ENCODE measurements at regions not wholly inside any gene's neighbourhood (a gene's known extent, or its start where the extent isn't known, plus 50 kb on each side); places are given as distances from the start of the nearest gene placed in this dataset.
"Not testable (repeated sequence)": the region's sequence is repeated elsewhere in the genome, so short reads cannot be mapped to it uniquely, and the experiment has no call there.

GRCh38 chrX:131405497-131405896 is 116.4 kb upstream of the IGSF1 start:
- Histone ChIP-seq H3K79me2 (replicated peaks; ENCODE audit: insufficient read depth, low read length) (no peaks in the 10 kb centered on the region), H3K27ac (ENCODE audit: low read length) (no peak overlapping the region), H2AFZ (ENCODE audit: low read depth, low read length) (no peak overlapping the region), H3K4me3 (ENCODE audit: low read length) (no peak overlapping the region), H3K36me3 (ENCODE audit: insufficient read depth, low read length) (no peaks in the 10 kb centered on the region), H3K9me2 (ENCODE audit: insufficient read depth, low read length) (no peaks in the 10 kb centered on the region), H3K9me3 (ENCODE audit: low read length) (no peaks in the 10 kb centered on the region), H3F3A (ENCODE audit: insufficient read depth, low read length, poor library complexity, severe bottlenecking) (no peaks in the 10 kb centered on the region), H3K4me2 (ENCODE audit: low read length) (no peak overlapping the region), H4K20me1 (ENCODE audit: insufficient read depth) (no peaks in the 10 kb centered on the region), H3K27me3 (ENCODE audit: insufficient read depth, low read depth, low read length) (no peaks in the 10 kb centered on the region), H3K9ac (ENCODE audit: low read length) (no peak overlapping the region)
- TF ChIP-seq MXI1 (conservative IDR thresholded peaks at IDR 0.05; ENCODE audit: poor library complexity, severe bottlenecking) = no peak
- TF ChIP-seq POLR2AphosphoS5 (IDR thresholded peaks at IDR 0.05) = no peak
- TF ChIP-seq EP300 (conservative IDR thresholded peaks at IDR 0.05; ENCODE audit: poor library complexity, severe bottlenecking) = no peak
- TF ChIP-seq TAF1 (IDR thresholded peaks at IDR 0.05; ENCODE audit: low read depth) = no peak
- no peak for TF ChIP-seq SMC3 (conservative IDR thresholded peaks at IDR 0.05; ENCODE audit: poor library complexity)
- TF ChIP-seq CTCF (IDR thresholded peaks at IDR 0.05; ENCODE audit: poor library complexity, severe bottlenecking) = no peak
- TF ChIP-seq RAD21 (conservative IDR thresholded peaks at IDR 0.05) = no peak
- no peak for TF ChIP-seq EZH2 (IDR thresholded peaks at IDR 0.05; ENCODE audit: borderline replicate concordance, insufficient read depth, low read length, poor library complexity, severe bottlenecking)
- no peak for TF ChIP-seq REST (IDR thresholded peaks at IDR 0.05; ENCODE audit: borderline replicate concordance)

GRCh38 chrX:131424895-131425294 is 119.0 kb upstream of the OR13H1 start:
- Histone ChIP-seq H2AFZ (ENCODE audit: low read depth, low read length) (no peak overlapping the region), H3K9me3 (ENCODE audit: low read length) (no peaks in the 10 kb centered on the region), H3K9me2 (ENCODE audit: insufficient read depth, low read length) (no peaks in the 10 kb centered on the region), H3K4me2 (ENCODE audit: low read length) (no peak overlapping the region), H4K20me1 (ENCODE audit: insufficient read depth) (no peaks in the 10 kb centered on the region), H3K4me3 (ENCODE audit: low read length) (no peak overlapping the region), H3K27me3 (ENCODE audit: insufficient read depth, low read depth, low read length) (no peaks in the 10 kb centered on the region), H3K79me2 (replicated peaks; ENCODE audit: insufficient read depth, low read length) (no peaks in the 10 kb centered on the region), H3F3A (ENCODE audit: insufficient read depth, low read length, poor library complexity, severe bottlenecking) (no peaks in the 10 kb centered on the region), H3K9ac (ENCODE audit: low read length) (no peak overlapping the region), H3K27ac (ENCODE audit: low read length) (no peak overlapping the region), H3K36me3 (ENCODE audit: insufficient read depth, low read length) (no peaks in the 10 kb centered on the region)
- TF ChIP-seq REST (IDR thresholded peaks at IDR 0.05; ENCODE audit: borderline replicate concordance) (no peak), EP300 (conservative IDR thresholded peaks at IDR 0.05; ENCODE audit: poor library complexity, severe bottlenecking) (no peak), POLR2AphosphoS5 (IDR thresholded peaks at IDR 0.05) (no peak)

GRCh38 chrX:131430465-131430864 is 113.4 kb upstream of the OR13H1 start:
- not testable (repeated sequence) for H3K4me2 ChIP-seq (ENCODE audit: low read length); H3K9ac ChIP-seq (ENCODE audit: low read length); H3K4me3 ChIP-seq (ENCODE audit: low read length); H4K20me1 ChIP-seq (ENCODE audit: insufficient read depth); H3K36me3 ChIP-seq (ENCODE audit: insufficient read depth, low read length); H3F3A ChIP-seq (ENCODE audit: insufficient read depth, low read length, poor library complexity, severe bottlenecking); H3K27ac ChIP-seq (ENCODE audit: low read length); H2AFZ ChIP-seq (ENCODE audit: low read depth, low read length); H3K27me3 ChIP-seq (ENCODE audit: insufficient read depth, low read depth, low read length); H3K9me2 ChIP-seq (ENCODE audit: insufficient read depth, low read length); H3K9me3 ChIP-seq (ENCODE audit: low read length); H3K79me2 ChIP-seq (replicated peaks; ENCODE audit: insufficient read depth, low read length)

All from neural cell (in vitro differentiated cells).